MCF 10A (cell line): ENCODE measurements at regions not wholly inside any gene's neighbourhood (a gene's known extent, or its start where the extent isn't known, plus 50 kb on each side); places are given as distances from the start of the nearest gene placed in this dataset.

Experiments
- BruUV-seq: library from RNA; stranded (reverse); fragments of 400-500 nt; replicated peaks from 2 replicates; lab custom pipeline; 2021; lab: Mats Ljungman, UMichigan
- CTCF ChIA-PET: fragments of 300-600 bp; sonication (Branson Sonifier 250); formaldehyde crosslinking; extraction: SDS; loops from one replicate; lab custom pipeline; 2021; ENCODE audit warnings: antibody characterized with exemption, inconsistent platforms; lab: Yijun Ruan, JAX
- POLR2A ChIA-PET: fragments of 300-600, 350-650 bp; sonication (Branson Sonifier 250); formaldehyde crosslinking; extraction: SDS; loops from one replicate; lab custom pipeline; 2020; ENCODE audit warnings: antibody characterized with exemption, inconsistent platforms; lab: Yijun Ruan, JAX
- DNase-seq: peaks from one replicate; pipeline ENCODE4 v3.0.0-alpha.2; 2018; ENCODE audit not compliant: unreplicated experiment
- H3K27ac Mint-ChIP-seq: one replicate; pipeline ENCODE4 v1.8.0; 2022; ENCODE audit warnings: mild to moderate bottlenecking, low read depth, mixed read lengths; ENCODE audit not compliant: unreplicated experiment
- H3K27me3 Mint-ChIP-seq: one replicate; pipeline ENCODE4 v1.8.0; 2022; ENCODE audit warnings: mixed read lengths; ENCODE audit not compliant: insufficient read depth, unreplicated experiment
- H3K36me3 Mint-ChIP-seq: one replicate; pipeline ENCODE4 v1.8.0; 2022; ENCODE audit warnings: mild to moderate bottlenecking, moderate library complexity, mixed read lengths; ENCODE audit not compliant: insufficient read depth, unreplicated experiment
- H3K4me1 Mint-ChIP-seq: one replicate; pipeline ENCODE4 v1.8.0; 2022; ENCODE audit warnings: mixed read lengths; ENCODE audit not compliant: insufficient read depth, unreplicated experiment
- H3K4me3 Mint-ChIP-seq: one replicate; pipeline ENCODE4 v1.8.0; 2022; ENCODE audit warnings: mild to moderate bottlenecking, moderate library complexity, mixed read lengths; ENCODE audit not compliant: unreplicated experiment
- H3K9me3 Mint-ChIP-seq: one replicate; pipeline ENCODE4 v1.8.0; 2022; ENCODE audit warnings: mixed read lengths; ENCODE audit not compliant: unreplicated experiment
- CTCF ChIP-seq: fragments of 200-600 bp; IDR thresholded peaks from one replicate; pipeline ENCODE4 v1.8.0; 2022; ENCODE audit warnings: antibody characterized with exemption, mild to moderate bottlenecking; ENCODE audit not compliant: unreplicated experiment
- intact Hi-C: fragments of 100-400 bp; cut with micrococcal nuclease; formaldehyde crosslinking; loops from 2 replicates; pipeline ENCODE4 v1.14.1; 2022

GRCh38 chr13:64525687-64526086, 2704.4 kb downstream of the PCDH9 start:
- BruUV-seq: no TSS peak
- Mint-ChIP-seq H3K9me3 (peaks cover 5% of the 10 kb centered on the region), H3K36me3 (no peaks in the 10 kb centered on the region), H3K27me3 (no peaks in the 10 kb centered on the region), H3K4me1 (no peaks in the 10 kb centered on the region), H3K27ac (no peak overlapping the region), H3K4me3 (no peak overlapping the region)
- no peak for DNase-seq
- CTCF ChIA-PET: interaction anchor here (0.6 kb wide), 1 partner anchor 286 kb away, joined by 3 read pairs; no protein-coding TSS in a partner anchor
- POLR2A ChIA-PET: no interaction called here
- TF ChIP-seq CTCF: no peak
- intact Hi-C loops: no loop called here

- ChIA-PET POLR2A (no interaction called here), CTCF (no interaction called here)
- H3K27ac Mint-ChIP-seq: no peak overlapping the region
- H3K9me3 Mint-ChIP-seq: peaks cover 8% of the 10 kb centered on the region
- intact Hi-C loops: no loop called here
- no peak for TF ChIP-seq CTCF
- H3K36me3 Mint-ChIP-seq: no peaks in the 10 kb centered on the region
- no peaks in the 10 kb centered on the region for H3K27me3 Mint-ChIP-seq
- no peaks in the 10 kb centered on the region for H3K4me1 Mint-ChIP-seq
- no peak overlapping the region for H3K4me3 Mint-ChIP-seq
- BruUV-seq: no TSS peak
- DNase-seq: no peak
Measured at GRCh38 chr13:64510747-64511146, 2719.4 kb downstream of the PCDH9 start.

GRCh38 chr13:64506246-64506645, 2723.9 kb downstream of the PCDH9 start:
- Mint-ChIP-seq H3K9me3 (peaks cover 8% of the 10 kb centered on the region), H3K36me3 (no peaks in the 10 kb centered on the region), H3K27me3 (no peaks in the 10 kb centered on the region), H3K4me1 (no peaks in the 10 kb centered on the region), H3K4me3 (no peak overlapping the region), H3K27ac (no peak overlapping the region)
- BruUV-seq: no TSS peak
- intact Hi-C loops: no loop called here
- TF ChIP-seq CTCF: no peak
- ChIA-PET POLR2A (no interaction called here), CTCF (interaction anchor here (0.6 kb wide), 1 partner anchor 177 kb away, joined by 5 read pairs; no protein-coding TSS in a partner anchor)
- DNase-seq: no peak

GRCh38 chr13:64505336-64505910, 2724.7 kb downstream of the PCDH9 start:
- intact Hi-C loops: no loop called here
- BruUV-seq: no TSS peak
- ChIA-PET POLR2A (interaction anchor here (0.6 kb wide), 1 partner anchor 1992 kb away, joined by 4 read pairs; no protein-coding TSS in a partner anchor), CTCF (interaction anchor here (0.6 to 0.9 kb wide), 2 partner anchors 33 to 178 kb away, joined by 4 to 5 read pairs; no protein-coding TSS in a partner anchor)
- TF ChIP-seq CTCF: no peak
- peaks cover 7% of the 10 kb centered on the region for H3K9me3 Mint-ChIP-seq
- no peaks in the 10 kb centered on the region for H3K36me3 Mint-ChIP-seq
- H3K27ac Mint-ChIP-seq: no peak overlapping the region
- H3K4me3 Mint-ChIP-seq: no peak overlapping the region
- H3K4me1 Mint-ChIP-seq: no peaks in the 10 kb centered on the region
- H3K27me3 Mint-ChIP-seq: no peaks in the 10 kb centered on the region
- DNase-seq: peak; percentile 5
